HG02884 (cell line): ENCODE measurements at regions not wholly inside any gene's neighbourhood (a gene's known extent, or its start where the extent isn't known, plus 50 kb on each side); places are given as distances from the start of the nearest gene placed in this dataset.

ENCODE experiments used
- ATAC-seq: cut with Tn5 transposase; IDR thresholded peaks from one replicate; pipeline ENCODE4 v1.9.1; 2021; ENCODE audit warnings: mild to moderate bottlenecking, moderate library complexity; ENCODE audit not compliant: unreplicated experiment

DNA sequence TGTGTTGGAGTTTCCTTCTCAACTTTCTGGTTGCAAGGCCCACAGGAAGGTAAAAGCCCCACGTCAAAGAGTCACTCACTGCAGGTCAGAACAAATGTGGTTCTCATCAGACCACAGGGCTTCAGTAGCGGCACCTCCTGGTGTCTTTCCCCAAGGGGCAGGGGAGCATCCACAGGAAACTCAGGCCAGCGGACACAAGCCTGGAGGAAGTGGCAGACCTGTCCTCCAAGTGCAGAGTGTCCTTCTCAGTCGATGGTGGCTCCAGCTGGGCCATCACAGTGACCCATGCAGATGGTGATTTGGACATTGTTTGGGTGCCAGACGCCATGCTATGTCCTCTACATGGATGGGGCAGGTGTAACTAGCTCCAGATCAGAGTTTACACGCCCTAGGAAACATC lies 84.9 kb downstream of the ACKR3 start:
- no peak for ATAC-seq

DNA sequence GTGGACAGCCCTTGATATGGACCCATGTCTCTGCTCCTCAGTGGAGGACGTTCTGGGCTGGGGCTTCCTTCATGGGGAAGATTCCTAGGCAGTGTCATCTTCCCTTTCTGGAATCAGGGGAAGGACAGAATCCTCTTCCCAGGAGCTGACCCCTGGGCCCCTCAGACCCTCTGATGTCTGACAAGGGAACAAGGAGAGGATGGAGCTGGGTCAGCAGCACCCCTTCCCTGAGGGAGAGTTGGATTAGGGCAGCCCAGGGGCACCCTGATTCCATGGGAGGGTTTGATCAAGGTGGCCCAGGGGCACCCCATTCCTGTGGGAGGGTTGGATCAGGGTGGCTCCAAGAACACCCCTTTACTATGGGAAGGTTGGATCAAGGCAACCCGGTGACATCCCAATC lies 86.5 kb downstream of the ACKR3 start:
- no peak for ATAC-seq

DNA sequence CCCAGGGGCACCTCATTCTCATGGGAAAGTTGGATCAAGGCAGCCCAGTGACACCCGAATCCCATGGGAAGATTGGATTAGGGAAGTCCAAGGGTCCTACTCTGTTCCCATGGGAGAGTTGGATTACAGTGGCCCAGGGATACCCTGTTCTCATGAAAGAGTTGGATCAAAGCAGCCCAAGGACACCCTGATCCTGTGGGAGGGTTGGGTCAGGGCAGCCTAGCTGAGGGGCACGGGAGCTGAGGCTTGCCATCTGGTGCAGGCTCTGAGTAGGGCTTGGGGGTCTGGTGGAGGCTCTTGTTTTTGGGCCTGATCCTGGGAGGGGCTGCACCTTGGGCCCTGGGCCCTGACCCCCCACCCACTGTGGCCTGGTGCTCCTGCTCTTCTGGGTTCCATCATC lies 87.1 kb downstream of the ACKR3 start:
- no peak for ATAC-seq

DNA sequence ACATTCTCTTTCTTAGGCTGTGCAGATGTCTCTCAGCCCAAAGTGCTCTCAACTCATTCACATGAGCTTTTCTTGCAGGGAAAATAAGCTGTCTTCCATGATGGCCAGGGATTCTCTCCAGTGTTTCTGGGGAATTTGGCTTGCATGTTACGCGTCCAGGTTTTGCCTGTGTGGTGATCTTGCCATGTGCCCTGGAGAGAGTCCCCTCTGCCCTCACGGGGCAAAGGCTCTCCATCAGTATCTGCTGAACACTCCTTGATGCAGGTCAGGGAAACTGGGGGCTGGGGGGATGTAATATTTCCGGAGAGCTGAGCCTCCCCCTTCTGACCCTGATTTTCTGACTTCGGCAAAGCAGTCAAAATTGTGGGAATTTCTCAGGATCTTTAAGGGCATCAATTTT lies 87.6 kb downstream of the ACKR3 start:
- no peak for ATAC-seq

DNA sequence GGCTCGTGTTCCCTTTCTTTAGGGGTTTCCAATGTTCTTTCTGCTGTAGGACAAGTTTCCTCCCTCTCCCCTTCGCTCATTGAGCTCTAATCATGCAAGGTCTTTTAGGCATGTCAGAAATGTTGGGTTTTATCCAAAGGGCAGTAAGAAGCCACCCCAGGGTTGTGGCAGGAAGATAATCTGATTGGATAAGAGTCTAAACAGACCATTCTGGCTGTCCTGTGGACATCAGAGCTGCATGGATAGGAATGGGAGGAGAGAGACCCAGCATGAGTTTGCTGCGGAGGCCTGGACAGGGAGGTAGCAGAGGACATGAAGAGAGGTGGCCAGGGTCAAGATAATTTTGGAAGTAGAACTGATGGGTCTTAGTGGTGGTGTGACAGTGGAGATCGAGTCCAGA lies 88.2 kb downstream of the ACKR3 start:
- ATAC-seq, result no peak

DNA sequence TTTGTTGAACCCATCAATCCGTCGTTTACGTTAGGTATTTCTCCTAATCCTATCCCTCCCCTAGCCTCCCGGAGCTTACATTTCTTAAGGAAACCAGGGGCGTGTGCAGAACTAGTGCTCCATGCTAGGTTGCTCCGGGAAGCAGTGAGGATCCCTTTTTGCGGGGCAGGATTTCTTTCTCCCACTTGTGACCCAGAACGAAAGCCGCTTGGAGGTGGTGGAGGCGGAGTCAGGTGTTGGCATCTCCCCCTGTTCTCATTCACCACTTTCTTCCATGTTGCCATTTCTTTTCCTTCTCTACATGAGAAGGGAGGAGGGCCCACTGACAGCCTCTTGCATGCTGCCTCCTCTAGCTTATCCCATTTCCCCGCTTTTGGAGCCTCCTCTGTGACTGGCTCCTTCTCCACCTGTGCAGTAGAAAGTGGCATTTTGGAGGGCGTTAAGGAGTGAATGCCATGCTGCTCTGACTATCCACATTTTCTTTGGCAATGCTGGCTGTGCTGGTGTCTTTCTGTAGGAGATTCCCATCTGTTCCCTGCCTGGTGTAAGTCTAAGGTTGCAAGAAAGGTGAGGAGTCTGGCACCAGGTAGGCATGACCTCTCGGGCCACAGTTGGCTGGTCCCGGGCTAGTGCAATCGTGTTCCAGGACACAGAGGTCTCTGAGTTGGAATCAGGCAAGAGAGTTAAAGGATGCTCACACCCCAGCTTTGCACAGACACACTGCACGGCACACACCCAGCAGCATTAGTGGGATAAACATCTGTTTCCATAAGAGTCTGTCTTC lies 89.5 kb downstream of the ACKR3 start:
- ATAC-seq, result no peak

DNA sequence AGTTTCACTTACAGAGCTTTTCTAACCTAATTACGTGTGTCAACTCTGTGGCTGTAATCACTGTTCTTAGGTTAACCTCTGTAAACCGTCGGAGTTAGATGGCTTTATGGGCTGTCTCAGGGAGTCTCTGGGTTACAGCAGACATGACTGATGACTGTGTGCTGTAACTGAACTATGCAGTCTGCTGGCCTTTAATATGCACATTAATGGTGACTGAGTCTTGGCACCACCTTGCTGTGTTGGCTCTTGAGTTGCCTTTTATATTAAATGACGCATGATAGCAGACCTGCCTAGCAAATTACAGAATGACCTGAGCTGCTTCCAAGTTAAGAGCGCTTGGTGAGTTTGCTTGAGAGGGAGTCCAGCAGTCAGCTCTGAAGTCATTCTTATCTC lies 90.1 kb downstream of the ACKR3 start:
- ATAC-seq, result no peak

DNA sequence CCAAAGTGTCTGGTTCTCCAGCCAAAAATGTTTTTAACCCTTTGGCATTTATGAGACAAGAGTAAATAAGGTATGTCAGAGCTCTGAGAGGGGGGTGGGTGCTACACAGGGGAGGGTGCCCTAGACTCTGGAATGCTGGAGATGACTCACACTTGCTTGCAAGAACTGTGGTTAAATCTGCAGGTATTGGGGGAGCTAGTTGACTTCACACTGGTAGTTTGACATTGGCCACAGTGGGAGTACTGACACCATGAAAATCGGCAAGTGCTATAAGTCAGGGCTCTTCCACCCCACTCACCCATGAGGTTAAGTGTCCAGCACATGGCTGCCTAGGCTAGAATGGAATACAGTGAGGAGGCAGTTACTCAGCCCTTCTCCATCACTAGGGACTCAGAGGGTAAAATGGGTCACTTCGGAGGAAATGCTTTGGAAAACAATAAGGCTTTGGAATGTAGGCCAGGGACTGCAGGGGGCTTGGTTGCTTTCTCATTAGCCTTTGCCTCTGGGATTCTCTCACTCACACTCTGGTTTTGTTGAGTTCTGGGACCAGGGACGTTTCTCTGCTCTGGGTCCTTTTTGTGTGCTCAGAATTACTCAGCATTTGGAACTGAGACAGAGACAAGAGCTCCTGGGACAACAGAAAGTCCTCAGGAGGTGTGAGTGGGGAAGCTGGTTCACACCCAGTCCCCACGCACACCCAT lies 91.6 kb downstream of the ACKR3 start:
- ATAC-seq, result no peak

DNA sequence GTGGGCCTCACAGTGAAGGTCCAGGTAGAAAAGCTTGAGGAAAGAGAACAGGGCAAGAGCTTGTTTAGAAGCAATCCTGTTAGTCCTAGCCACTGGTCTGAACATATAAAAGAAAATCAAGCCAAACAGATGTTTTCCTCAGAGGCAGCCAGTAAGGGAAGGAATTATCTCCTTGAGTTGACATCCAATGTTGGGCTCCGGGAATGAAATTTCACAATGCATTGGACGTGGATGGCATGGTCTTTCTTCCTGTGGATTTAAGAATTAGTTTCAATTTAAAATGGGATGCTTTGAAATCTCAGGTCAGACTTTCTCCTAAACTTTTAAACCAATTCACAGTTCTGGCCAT lies 92.1 kb downstream of the ACKR3 start:
- ATAC-seq, result no peak

DNA sequence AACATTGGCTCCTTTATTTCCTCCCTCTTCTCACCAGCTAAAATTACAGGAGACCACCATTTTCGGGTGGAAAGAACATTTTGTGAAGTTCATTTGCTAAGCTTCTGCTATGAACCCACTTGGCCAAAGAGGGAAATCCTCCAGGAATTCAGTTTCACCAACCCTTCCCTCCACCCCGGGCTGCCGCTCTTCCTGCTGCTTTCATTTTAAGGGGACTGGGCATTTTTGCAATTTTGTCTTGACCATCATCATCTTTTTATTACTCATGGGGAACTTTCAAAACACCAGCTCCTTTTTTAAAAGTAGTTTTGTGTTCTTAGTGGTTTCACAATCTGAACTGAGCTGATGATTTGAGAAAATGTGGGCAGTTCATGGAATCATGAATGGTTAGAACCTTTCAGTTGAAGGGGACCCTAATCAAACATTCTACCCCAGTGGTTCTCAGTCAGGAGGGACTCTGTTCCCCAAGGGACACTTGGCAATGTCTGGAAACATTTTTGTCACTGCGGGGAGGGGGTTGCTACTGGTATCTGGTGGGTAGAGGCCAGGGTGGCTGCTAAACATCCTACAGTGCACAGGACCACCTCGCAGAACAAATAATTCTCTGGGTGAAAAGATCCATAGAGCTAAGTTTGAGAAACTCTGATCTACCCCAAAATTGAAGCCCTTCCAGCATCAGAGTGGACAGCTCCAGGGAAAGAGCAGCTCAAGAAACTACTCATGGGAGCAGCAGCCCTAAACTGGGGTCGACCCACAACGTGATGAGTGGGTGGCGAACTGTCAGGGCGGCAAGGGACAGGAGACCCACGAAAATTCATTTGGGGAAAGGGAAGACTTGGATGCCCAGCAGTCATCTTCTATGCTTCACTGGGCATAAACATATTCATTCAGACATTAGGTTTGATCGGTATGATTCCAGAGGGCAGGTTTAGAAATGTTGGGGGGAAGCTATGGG lies 92.9 kb downstream of the ACKR3 start:
- ATAC-seq, result no peak

DNA sequence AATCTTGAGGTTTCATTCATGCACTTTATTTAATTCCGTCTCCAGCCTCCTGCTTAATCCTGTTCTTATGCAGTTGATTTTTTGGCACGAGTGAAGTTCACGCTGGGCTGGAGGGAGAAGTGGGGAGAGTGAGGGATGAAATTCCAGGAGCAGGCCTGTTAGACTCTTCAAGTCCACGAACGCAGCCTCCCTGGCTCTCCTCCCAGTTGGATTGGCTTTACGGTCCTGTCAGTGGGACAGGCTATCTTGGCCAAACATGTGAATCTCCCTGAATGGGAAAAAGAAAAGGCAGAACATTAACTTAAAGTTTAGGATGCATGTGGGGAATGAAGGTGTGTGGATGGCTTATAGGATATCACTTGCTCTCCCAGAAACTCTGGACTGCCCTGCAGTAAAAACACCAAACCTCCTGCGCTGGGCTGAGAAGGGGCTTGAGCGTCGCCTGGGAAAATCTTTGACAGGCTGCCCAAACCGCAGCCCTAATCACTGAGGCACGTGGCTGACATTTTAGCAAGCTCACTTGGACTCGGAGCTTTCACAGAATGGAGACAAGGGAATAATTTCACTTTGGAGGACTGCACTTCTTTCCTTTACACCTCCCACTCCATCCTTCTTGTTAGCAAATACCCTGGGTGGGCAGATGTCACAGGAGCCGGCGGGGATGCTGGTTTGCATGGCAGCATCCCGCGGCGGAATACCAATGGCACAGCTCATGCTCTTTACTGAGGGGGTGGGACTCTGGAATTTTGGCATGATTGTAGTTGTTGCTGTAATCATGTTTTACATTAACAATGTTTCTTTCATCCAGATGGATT lies 93.9 kb downstream of the ACKR3 start:
- no peak for ATAC-seq

DNA sequence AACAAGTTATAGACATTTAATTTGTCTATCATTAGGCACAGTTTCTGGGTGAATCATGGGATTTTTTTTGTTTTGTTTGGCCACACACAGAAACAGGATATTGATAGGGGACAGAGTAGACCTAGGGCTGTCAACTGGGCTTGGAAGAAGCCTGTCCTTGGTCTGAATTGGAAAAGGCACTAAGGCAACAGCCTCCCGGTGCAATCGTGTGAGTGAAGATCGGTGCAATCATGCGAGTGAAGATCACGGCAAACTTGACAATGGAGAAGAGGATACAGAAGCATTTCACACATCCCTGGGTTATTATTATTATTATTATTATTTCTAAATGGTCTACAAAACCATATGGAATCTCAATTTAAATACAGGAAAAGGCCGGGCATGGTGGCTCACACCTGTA lies 94.5 kb downstream of the ACKR3 start:
- no peak for ATAC-seq

DNA sequence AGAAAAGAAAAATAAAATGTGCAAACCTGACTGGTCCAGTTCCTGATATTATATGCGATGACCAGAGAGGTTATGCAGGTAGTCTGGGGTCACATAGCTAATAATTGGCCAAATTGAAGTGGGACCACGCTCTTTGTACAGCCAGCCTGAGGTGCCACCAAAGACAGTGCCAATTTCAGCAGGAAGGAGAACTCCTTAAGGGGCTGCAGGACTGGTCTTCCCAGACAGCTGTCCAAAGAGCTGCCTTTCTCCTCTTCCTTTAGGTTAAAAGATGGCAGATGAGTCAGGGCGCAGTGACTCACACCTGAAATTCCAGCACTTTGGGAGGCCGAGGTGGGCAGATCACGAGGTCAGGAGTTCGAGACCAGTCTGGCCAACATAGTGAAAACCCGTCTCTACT lies 95.5 kb downstream of the ACKR3 start:
- ATAC-seq, result no peak

DNA sequence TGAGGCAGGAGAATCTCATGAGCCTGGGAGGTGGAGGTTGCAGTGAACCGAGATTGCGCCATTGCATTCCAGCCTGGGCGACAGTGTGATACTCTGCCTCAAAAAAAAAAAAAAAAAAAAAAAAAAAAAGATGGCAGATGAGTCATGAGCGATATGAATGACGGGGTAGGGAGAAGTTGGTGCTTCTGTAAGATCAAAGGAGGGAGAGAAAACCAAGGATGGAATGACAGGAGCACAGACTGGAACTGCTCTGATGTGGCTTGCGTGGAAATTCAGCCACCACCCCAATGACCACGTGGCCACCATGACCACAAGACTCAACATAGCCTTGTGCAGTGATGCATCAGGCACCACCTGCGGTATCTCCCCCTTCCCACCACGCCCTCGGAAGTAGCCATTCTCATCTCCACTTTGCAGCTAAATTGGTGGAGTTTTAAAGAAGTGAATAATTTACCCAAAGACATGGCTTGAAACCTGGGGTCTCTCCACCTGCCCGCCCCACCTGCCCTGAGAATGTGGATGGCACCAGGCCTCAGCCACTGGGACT lies 96.0 kb downstream of the ACKR3 start:
- ATAC-seq, result no peak

DNA sequence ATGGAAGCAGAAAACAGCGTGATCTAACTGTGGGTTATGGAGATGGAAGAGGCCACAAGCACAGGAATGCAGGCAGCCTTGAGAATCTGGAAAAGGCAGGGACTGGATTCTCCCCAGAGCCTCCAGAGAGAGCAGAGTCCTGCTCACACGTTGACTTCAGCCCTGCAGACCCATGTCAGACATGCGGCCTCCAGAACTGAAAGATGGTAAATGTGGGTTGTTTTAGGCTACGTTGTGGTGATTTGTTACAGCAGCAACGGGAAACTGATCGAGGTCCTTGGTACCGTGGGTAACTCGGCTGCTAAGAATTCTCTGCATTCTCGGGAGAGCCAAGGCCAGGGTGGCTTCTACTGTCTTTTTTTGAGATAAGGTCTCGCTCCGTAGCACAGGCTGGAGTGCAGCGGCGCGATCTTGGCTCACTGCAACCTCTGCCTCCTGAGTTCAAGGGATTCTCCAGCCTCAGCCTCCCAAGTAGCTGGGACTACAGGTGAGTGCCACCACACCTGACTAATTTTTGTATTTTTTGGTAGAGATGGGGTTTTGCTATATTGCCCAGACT lies 97.1 kb downstream of the ACKR3 start:
- no peak for ATAC-seq

DNA sequence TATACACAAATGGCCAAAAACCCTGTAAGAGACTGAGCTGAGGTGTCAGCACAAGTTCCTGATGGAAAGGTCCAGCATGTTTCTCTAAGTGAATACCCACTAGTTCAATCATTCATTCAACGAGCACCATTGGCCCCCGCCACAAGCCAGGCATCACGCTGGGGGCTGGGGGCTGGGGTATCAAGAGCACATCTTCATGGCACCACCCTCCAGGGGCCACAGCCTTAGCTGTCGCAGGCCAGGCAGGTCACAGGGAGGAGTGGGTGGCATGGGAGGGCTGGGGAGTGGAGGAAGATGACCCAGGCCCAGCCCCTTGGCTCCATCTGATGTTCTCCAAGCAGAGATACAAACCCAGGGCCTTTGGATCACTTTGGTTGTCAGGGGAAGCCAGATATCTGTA lies 97.9 kb downstream of the ACKR3 start:
- no peak for ATAC-seq

DNA sequence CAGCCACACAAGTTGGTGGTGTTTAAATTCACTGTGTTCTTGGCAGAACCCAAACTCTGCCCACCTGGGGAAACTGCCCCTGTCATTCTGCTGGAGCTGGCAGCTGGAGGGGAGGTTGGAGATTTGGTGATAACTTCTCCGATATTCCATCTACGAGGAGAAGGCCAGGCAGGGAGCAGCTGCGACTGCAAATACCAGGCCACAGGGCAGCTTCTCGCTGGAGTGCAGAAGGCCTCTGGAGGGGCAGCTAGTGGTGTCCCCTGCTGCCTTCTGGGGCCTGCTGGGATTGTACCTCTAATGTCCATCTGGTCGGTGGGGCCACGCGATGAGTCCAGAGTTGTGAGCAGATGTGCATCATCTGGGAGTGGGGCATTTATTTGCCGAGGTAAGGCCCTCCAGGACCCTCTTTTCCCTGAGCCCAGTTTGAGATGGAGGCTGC lies 98.9 kb downstream of the ACKR3 start:
- ATAC-seq, result no peak

DNA sequence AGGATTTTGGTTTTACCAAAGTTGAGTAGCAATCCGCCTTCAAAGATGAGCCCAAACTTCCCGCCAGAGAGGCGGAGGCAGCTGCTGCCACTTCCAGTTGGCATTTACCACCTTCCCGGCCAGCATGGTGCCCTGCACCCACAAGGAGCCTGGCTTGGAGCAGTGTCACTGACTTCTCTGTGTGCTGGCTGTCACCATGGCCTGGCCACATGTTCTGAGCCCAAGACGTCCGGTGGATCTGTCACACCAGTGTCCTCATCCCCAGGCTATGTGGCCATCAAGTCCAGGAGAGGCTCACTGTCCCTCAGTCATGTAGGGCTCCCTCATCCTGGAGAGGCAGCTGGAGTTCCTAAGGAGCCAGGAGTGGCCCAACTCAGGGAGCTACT lies 100.6 kb downstream of the ACKR3 start:
- no peak for ATAC-seq

DNA sequence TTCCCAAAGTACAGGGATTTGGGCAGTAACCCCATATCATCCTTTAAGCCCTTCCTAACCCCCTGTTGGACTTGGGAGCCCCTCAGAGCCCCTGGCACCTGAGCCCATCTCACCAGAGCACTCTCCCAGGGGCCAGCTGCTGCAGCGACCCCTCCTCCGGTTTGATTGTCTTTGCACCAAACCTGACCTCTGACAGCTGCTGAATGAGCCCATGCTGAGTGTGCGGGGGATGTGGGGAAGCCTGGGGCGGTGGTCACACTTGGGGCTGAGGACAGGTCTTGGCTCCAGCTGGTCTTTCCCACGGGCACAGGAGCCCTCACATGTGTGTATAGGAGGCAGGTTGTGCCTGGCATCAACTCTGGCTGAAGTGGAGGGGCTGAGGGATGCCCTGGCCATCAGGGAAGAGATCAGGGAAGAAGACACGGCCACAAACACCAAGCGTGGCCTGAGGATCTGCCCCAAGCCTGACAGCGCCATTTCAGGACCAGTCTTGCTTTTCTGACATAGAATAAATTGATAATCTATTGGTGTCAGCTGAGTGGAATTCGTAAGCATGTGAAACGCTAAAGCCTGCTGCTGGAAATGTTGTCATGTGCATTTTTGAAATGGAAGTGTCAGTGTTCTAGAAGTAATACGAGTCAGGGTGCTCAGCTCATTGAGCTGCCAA lies 102.4 kb downstream of the ACKR3 start:
- no peak for ATAC-seq

DNA sequence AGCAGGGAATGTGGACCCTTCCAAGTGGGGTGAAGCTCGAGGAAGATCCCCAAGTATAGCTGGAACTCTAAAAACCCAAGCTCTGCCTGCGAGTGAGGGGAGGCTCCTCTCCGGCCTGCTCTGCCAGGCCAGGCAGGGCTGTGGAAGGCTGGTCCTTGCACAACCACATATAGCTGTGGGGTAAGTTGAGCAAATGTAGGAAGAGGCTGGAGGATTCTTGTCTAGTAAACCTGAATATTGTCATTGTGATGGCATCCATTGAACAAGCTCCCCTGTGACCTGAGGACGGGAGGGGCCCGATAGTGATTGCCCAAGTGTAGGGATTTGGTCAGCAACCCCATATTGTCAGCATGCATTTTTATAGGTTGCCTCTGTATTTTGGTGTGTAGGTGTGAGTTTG lies 103.0 kb downstream of the ACKR3 start:
- no peak for ATAC-seq
